Neuronal stem cell (in vitro differentiated cells): ENCODE measurements at regions not wholly inside any gene's neighbourhood (a gene's known extent, or its start where the extent isn't known, plus 50 kb on each side); places are given as distances from the start of the nearest gene placed in this dataset.

Experiments
- DNase-seq: peaks from one replicate; pipeline ENCODE4 v3.0.0-alpha.2; 2013; ENCODE audit warnings: low spot score
- H2AFZ ChIP-seq: one replicate; pipeline ENCODE4 v1.6.1; 2013; ENCODE audit warnings: mild to moderate bottlenecking, low read length, inconsistent platforms
- H2AK5ac ChIP-seq: 2 replicates; pipeline ENCODE4 v1.6.1; 2013; ENCODE audit warnings: low read depth, mild to moderate bottlenecking, inconsistent platforms, low read length, moderate library complexity, mixed read lengths
- H2BK120ac ChIP-seq: 2 replicates; pipeline ENCODE4 v1.6.1; 2013; ENCODE audit warnings: low read depth, mild to moderate bottlenecking, inconsistent platforms, low read length, moderate library complexity, mixed read lengths
- H2BK12ac ChIP-seq: one replicate; pipeline ENCODE4 v1.6.1; 2013; ENCODE audit warnings: low read length, inconsistent platforms
- H2BK15ac ChIP-seq: 2 replicates; pipeline ENCODE4 v1.6.1; 2013; ENCODE audit warnings: mild to moderate bottlenecking, low read length, inconsistent platforms, mixed read lengths
- H2BK5ac ChIP-seq: one replicate; pipeline ENCODE4 v1.6.1; 2013; ENCODE audit warnings: inconsistent platforms, mild to moderate bottlenecking, low read length, moderate library complexity
- H3K14ac ChIP-seq: one replicate; pipeline ENCODE4 v1.6.1; 2013; ENCODE audit warnings: low read length, inconsistent platforms
- H3K18ac ChIP-seq: 2 replicates; pipeline ENCODE4 v1.6.1; 2013; ENCODE audit warnings: low read length, inconsistent platforms
- H3K23ac ChIP-seq: 2 replicates; pipeline ENCODE4 v1.6.1; 2013; ENCODE audit warnings: low read depth, mild to moderate bottlenecking, mixed read lengths, low read length, inconsistent platforms; ENCODE audit not compliant: poor library complexity
- H3K27ac ChIP-seq: replicated peaks from 3 replicates; pipeline ENCODE4 v1.5.1; 2013; ENCODE audit warnings: low read length, inconsistent platforms
- H3K27me3 ChIP-seq, 3 experiments: 2 replicates each; pipeline ENCODE4 v1.6.1; 2013; ENCODE audit warnings: low read length in 3 of 3, mild to moderate bottlenecking in 2 of 3, inconsistent platforms in 1 of 3, low read depth in 1 of 3, mixed read lengths in 1 of 3, moderate library complexity in 1 of 3; ENCODE audit not compliant: control insufficient read depth in 3 of 3, insufficient read depth in 3 of 3
- H3K36me3 ChIP-seq, 2 donors: replicated peaks in 1 of 2; 2 replicates each; pipeline ENCODE4 v1.6.1; 2013; ENCODE audit warnings: low read length in 2 of 2; ENCODE audit not compliant: control insufficient read depth in 2 of 2, insufficient read depth in 2 of 2
- H3K4ac ChIP-seq: 2 replicates; pipeline ENCODE4 v1.6.1; 2013; ENCODE audit warnings: inconsistent platforms, mild to moderate bottlenecking, low read length, moderate library complexity
- H3K4me1 ChIP-seq, 2 donors: 1 replicate in 1 of 2; 2 replicates in 1 of 2; pipeline ENCODE4 v1.6.1; 2013; ENCODE audit warnings: low read length in 2 of 2, low read depth in 1 of 2; ENCODE audit not compliant: control insufficient read depth in 2 of 2, insufficient read depth in 1 of 2
- H3K4me2 ChIP-seq: one replicate; pipeline ENCODE4 v1.6.1; 2013; ENCODE audit warnings: mild to moderate bottlenecking, low read length, inconsistent platforms; ENCODE audit not compliant: insufficient read depth, poor library complexity, severe bottlenecking
- H3K4me3 ChIP-seq, 2 donors: 2 replicates each; pipeline ENCODE4 v1.5.1; 2013; ENCODE audit warnings: low read length in 2 of 2, mild to moderate bottlenecking in 2 of 2, inconsistent platforms in 1 of 2, moderate library complexity in 1 of 2
- H3K79me1 ChIP-seq: one replicate; pipeline ENCODE4 v1.6.1; 2013; ENCODE audit warnings: low read depth, mild to moderate bottlenecking, inconsistent platforms, low read length, moderate library complexity
- H3K9ac ChIP-seq: one replicate; pipeline ENCODE4 v1.6.1; 2013; ENCODE audit warnings: mild to moderate bottlenecking, low read depth, low read length, inconsistent platforms; ENCODE audit not compliant: poor library complexity
- H3K9me3 ChIP-seq, 2 donors: replicated peaks in 1 of 2; 2 replicates each; pipeline versions ENCODE3 to v1.6.1; 2013; ENCODE audit warnings: low read length in 2 of 2, mild to moderate bottlenecking in 2 of 2, inconsistent platforms in 1 of 2, low read depth in 1 of 2, mixed read lengths in 1 of 2, moderate library complexity in 1 of 2; ENCODE audit not compliant: control insufficient read depth in 2 of 2, insufficient read depth in 1 of 2
- H4K8ac ChIP-seq: one replicate; pipeline ENCODE4 v1.6.1; 2013; ENCODE audit warnings: low read depth, mild to moderate bottlenecking, inconsistent platforms, low read length, moderate library complexity
- H4K91ac ChIP-seq: one replicate; pipeline ENCODE4 v1.6.1; 2013; ENCODE audit warnings: low read length, low read depth, mild to moderate bottlenecking, inconsistent platforms; ENCODE audit not compliant: poor library complexity
- WGBS, 2 donors: extraction: QIAGEN DNeasy Blood & Tissue Kit; methylation state at CpG; one replicate each; pipeline ENCODE4 v1.1.7; 2013; ENCODE audit warnings: missing lambda C conversion rate in 2 of 2, mixed read lengths in 1 of 2; ENCODE audit not compliant: insufficient read length in 2 of 2, insufficient replicate concordance in 1 of 2; ENCODE audit errors: extremely low coverage in 2 of 2; 5-methylcytosine and 5-hydroxymethylcytosine counted together

GRCh38 chr9:73219985-73220626 lies 68.4 kb downstream of the ANXA1 start:
- H2BK15ac ChIP-seq, result no peak overlapping the region
- no peak overlapping the region for H4K91ac ChIP-seq
- no peak overlapping the region for H3K4me2 ChIP-seq
- H3K79me1 ChIP-seq, result peaks cover 2% of the 10 kb centered on the region
- H3K4me3 ChIP-seq, result no peak overlapping the region
- peaks cover 0 to 2% of the 10 kb centered on the region in 2 donors for H3K9me3 ChIP-seq
- H4K8ac ChIP-seq, result no peak overlapping the region
- H2BK120ac ChIP-seq, result no peak overlapping the region
- peaks cover 0 to 6% of the 10 kb centered on the region in 2 donors for H3K4me1 ChIP-seq
- no peak overlapping the region for H2AFZ ChIP-seq
- no peak overlapping the region for H3K18ac ChIP-seq
- no peak overlapping the region for H2BK5ac ChIP-seq
- H3K23ac ChIP-seq, result no peak overlapping the region
- WGBS, 2 donors, result no CpG with 5 or more reads among the region's 1 CpG
- no peaks in the 10 kb centered on the region for H3K27me3 ChIP-seq
- H3K36me3 ChIP-seq, result no peaks in the 10 kb centered on the region
- H3K4ac ChIP-seq, result no peak overlapping the region
- H3K14ac ChIP-seq, result no peak overlapping the region
- no peak for DNase-seq
- no peak overlapping the region for H3K9ac ChIP-seq
- no peak overlapping the region for H2BK12ac ChIP-seq
- H3K27ac ChIP-seq, result no peak overlapping the region
- H2AK5ac ChIP-seq, result no peak overlapping the region

GRCh38 chr9:73223594-73223993 lies 71.9 kb downstream of the ANXA1 start:
- Histone ChIP-seq H2AK5ac (no peak overlapping the region), H3K4me3 (no peak overlapping the region), H3K14ac (no peak overlapping the region), H3K9ac (no peak overlapping the region), H3K27ac (no peak overlapping the region), H4K91ac (no peak overlapping the region), H2BK120ac (no peak overlapping the region), H2BK15ac (no peak overlapping the region), H2BK12ac (no peak overlapping the region), H3K4ac (no peak overlapping the region), H2BK5ac (no peak overlapping the region), H3K4me2 (no peak overlapping the region), H3K36me3 (no peaks in the 10 kb centered on the region), H3K18ac (no peak overlapping the region), H2AFZ (no peak overlapping the region), H3K79me1 (peaks cover 2% of the 10 kb centered on the region), H3K9me3 (no peaks in the 10 kb centered on the region), H3K27me3 (no peaks in the 10 kb centered on the region), H4K8ac (no peak overlapping the region), H3K23ac (no peak overlapping the region), H3K4me1 (no peaks in the 10 kb centered on the region)
- WGBS, 2 donors, result no CpG with 5 or more reads among the region's 2 CpGs
- no peak for DNase-seq

- no peak overlapping the region for H3K4ac ChIP-seq
- H3K36me3 ChIP-seq, result no peaks in the 10 kb centered on the region
- no peak overlapping the region for H4K8ac ChIP-seq
- H3K9ac ChIP-seq, result no peak overlapping the region
- H3K9me3 ChIP-seq, result no peaks in the 10 kb centered on the region
- no peak overlapping the region for H3K4me3 ChIP-seq
- H2BK5ac ChIP-seq, result no peak overlapping the region
- no peak for DNase-seq
- no peak overlapping the region for H2BK120ac ChIP-seq
- H3K18ac ChIP-seq, result no peak overlapping the region
- WGBS, 2 donors, result no CpG with 5 or more reads among the region's 2 CpGs
- no peaks in the 10 kb centered on the region for H3K27me3 ChIP-seq
- no peaks in the 10 kb centered on the region for H3K79me1 ChIP-seq
- H2BK12ac ChIP-seq, result no peak overlapping the region
- H3K27ac ChIP-seq, result no peak overlapping the region
- H3K4me2 ChIP-seq, result no peak overlapping the region
- no peak overlapping the region for H3K23ac ChIP-seq
- H3K4me1 ChIP-seq, result no peaks in the 10 kb centered on the region
- H3K14ac ChIP-seq, result no peak overlapping the region
- no peak overlapping the region for H2AFZ ChIP-seq
- no peak overlapping the region for H4K91ac ChIP-seq
- no peak overlapping the region for H2BK15ac ChIP-seq
- H2AK5ac ChIP-seq, result no peak overlapping the region
Measured at GRCh38 chr9:73229543-73229942, 77.9 kb downstream of the ANXA1 start.

- Histone ChIP-seq H3K4me2 (no peak overlapping the region), H2AK5ac (no peak overlapping the region), H2BK120ac (no peak overlapping the region), H3K79me1 (no peaks in the 10 kb centered on the region), H3K4ac (no peak overlapping the region), H3K23ac (no peak overlapping the region), H2BK5ac (no peak overlapping the region), H2AFZ (no peak overlapping the region), H3K9me3 (no peaks in the 10 kb centered on the region), H2BK15ac (no peak overlapping the region), H3K4me1 (no peaks in the 10 kb centered on the region), H3K4me3 (no peak overlapping the region), H3K27me3 (no peaks in the 10 kb centered on the region), H3K14ac (peak overlapping the region; percentile 79), H2BK12ac (no peak overlapping the region), H3K36me3 (no peaks in the 10 kb centered on the region), H4K8ac (peak overlapping the region; percentile 58), H3K27ac (no peak overlapping the region), H4K91ac (no peak overlapping the region), H3K18ac (no peak overlapping the region), H3K9ac (no peak overlapping the region)
- WGBS, 2 donors, result no CpG with 5 or more reads among the region's 2 CpGs
- no peak for DNase-seq
Measured at GRCh38 chr9:73230251-73230650, 78.6 kb downstream of the ANXA1 start.
